PC-3 (cell line): ENCODE measurements at regions not wholly inside any gene's neighbourhood (a gene's known extent, or its start where the extent isn't known, plus 50 kb on each side); places are given as distances from the start of the nearest gene placed in this dataset.
A peak's percentile ranks its signal among the peaks of the same experiment; 100 is the strongest.

Source experiments
- ATAC-seq: fragments of 200-7000 bp; cut with Tn5 transposase; 2 replicates; pipeline ENCODE4 v1.9.1; 2020; ENCODE audit warnings: mild to moderate bottlenecking, moderate library complexity
- BruUV-seq: library from RNA; stranded (reverse); fragments of 400-500 nt; replicated peaks from 2 replicates; lab custom pipeline; 2021; lab: Mats Ljungman, UMichigan
- CTCF ChIA-PET: fragments of 300-600 bp; sonication (Branson Sonifier 250); formaldehyde crosslinking; loops from one replicate; lab custom pipeline; 2022; ENCODE audit warnings: antibody characterized with exemption; lab: Charles Lee
- POLR2A ChIA-PET: fragments of 300-600 bp; sonication (Branson Sonifier 250); formaldehyde crosslinking; loops from one replicate; lab custom pipeline; 2022; ENCODE audit warnings: antibody characterized with exemption; ENCODE audit not compliant: unreplicated experiment; lab: Charles Lee
- DNase-seq: peaks from one replicate; pipeline ENCODE4 v3.0.0-alpha.2; 2015
- H2AFZ ChIP-seq: fragments of 300-600 bp; sonication (generic); 2 replicates; pipeline ENCODE4 v1.6.0; 2016; ENCODE audit warnings: antibody characterized with exemption, low read length
- H3F3A ChIP-seq: fragments of 300-600 bp; sonication (generic); one replicate; pipeline ENCODE4 v1.6.0; 2017; ENCODE audit warnings: antibody characterized with exemption, low read length, control low read depth, mild to moderate bottlenecking; ENCODE audit not compliant: unreplicated experiment
- H3K27ac ChIP-seq: fragments of 300-600 bp; sonication (generic); 2 replicates; pipeline ENCODE4 v1.5.1; 2016; ENCODE audit warnings: mild to moderate bottlenecking, low read length
- H3K27me3 ChIP-seq: fragments of 300-600 bp; sonication (generic); 2 replicates; pipeline ENCODE4 v1.6.1; 2016; ENCODE audit warnings: low read length, mixed read lengths
- H3K36me3 ChIP-seq: fragments of 300-600 bp; sonication (generic); 2 replicates; pipeline ENCODE4 v1.6.1; 2016; ENCODE audit warnings: low read depth, mixed run types, low read length, mixed read lengths
- H3K4me1 ChIP-seq: fragments of 300-600 bp; sonication (generic); 2 replicates; pipeline ENCODE4 v1.5.1; 2016; ENCODE audit warnings: low read length; ENCODE audit not compliant: insufficient read depth
- H3K4me2 ChIP-seq: fragments of 300-600 bp; sonication (generic); 2 replicates; pipeline ENCODE4 v1.6.0; 2016; ENCODE audit warnings: low read length
- H3K4me3 ChIP-seq: fragments of 300-600 bp; sonication (generic); 2 replicates; pipeline ENCODE4 v1.5.1; 2016; ENCODE audit warnings: mild to moderate bottlenecking, low read length, mixed read lengths
- H3K79me2 ChIP-seq: fragments of 300-600 bp; sonication (generic); 2 replicates; pipeline ENCODE4 v1.6.1; 2017; ENCODE audit warnings: low read length, mixed read lengths
- H3K9ac ChIP-seq: fragments of 300-600 bp; sonication (generic); 2 replicates; pipeline ENCODE4 v1.6.0; 2016; ENCODE audit warnings: mild to moderate bottlenecking, low read length
- H3K9me2 ChIP-seq: fragments of 300-600 bp; sonication (generic); replicated peaks from 2 replicates; pipeline ENCODE4 v1.6.1; 2016; ENCODE audit warnings: mixed run types, low read length, mixed read lengths
- H3K9me3 ChIP-seq: fragments of 300-600 bp; sonication (generic); 2 replicates; pipeline ENCODE4 v1.6.1; 2016; ENCODE audit warnings: low read length, mixed read lengths
- H4K20me1 ChIP-seq: fragments of 300-600 bp; sonication (generic); 2 replicates; pipeline ENCODE4 v1.6.1; 2016; ENCODE audit warnings: low read length, mixed read lengths
- CTCF ChIP-seq: fragments of 300-600 bp; sonication (generic); conservative IDR thresholded peaks from 2 replicates; pipeline ENCODE4 v1.5.1; 2017; ENCODE audit warnings: antibody characterized with exemption, low read depth, mild to moderate bottlenecking, low read length
- EZH2 ChIP-seq: fragments of 300-600 bp; sonication (generic); IDR thresholded peaks from one replicate; pipeline ENCODE4 v1.6.1; 2017; ENCODE audit warnings: antibody characterized with exemption, mild to moderate bottlenecking, low read length; ENCODE audit not compliant: unreplicated experiment
- EZH2phosphoT487 ChIP-seq: fragments of 300-600 bp; sonication (generic); IDR thresholded peaks from 2 replicates; pipeline ENCODE4 v1.6.1; 2018; ENCODE audit warnings: mild to moderate bottlenecking, antibody characterized with exemption, low read length, borderline replicate concordance
- intact Hi-C: fragments of 100-400 bp; cut with micrococcal nuclease; formaldehyde crosslinking; loops from 2 replicates; pipeline ENCODE4 v1.9.0; 2023

- H3K36me3 ChIP-seq, result no peaks in the 10 kb centered on the region
- H3K27me3 ChIP-seq, result no peaks in the 10 kb centered on the region
- no peaks in the 10 kb centered on the region for H3K79me2 ChIP-seq
- intact Hi-C loops, result no loop called here
- no peaks in the 10 kb centered on the region for H3K9me2 ChIP-seq
- no peak overlapping the region for H3K9ac ChIP-seq
- POLR2A ChIA-PET, result no interaction called here
- no peaks in the 10 kb centered on the region for H3F3A ChIP-seq
- H3K9me3 ChIP-seq, result peaks cover 10% of the 10 kb centered on the region; the same call in 1 of the 2 replicates
- H3K4me1 ChIP-seq, result peaks cover 10% of the 10 kb centered on the region
- no peak overlapping the region for H3K4me2 ChIP-seq
- ATAC-seq, result peak; percentile 46; the same call in 1 of the 2 replicates
- CTCF ChIA-PET, result no interaction called here
- no TSS peak for BruUV-seq
- TF ChIP-seq EZH2phosphoT487 (no peak), EZH2 (no peak), CTCF (no peak)
- peak; percentile 32 for DNase-seq
- H3K4me3 ChIP-seq, result no peak overlapping the region
- no peak overlapping the region for H2AFZ ChIP-seq
- H3K27ac ChIP-seq, result no peak overlapping the region
- no peaks in the 10 kb centered on the region for H4K20me1 ChIP-seq
Measured at GRCh38 chr11:111063726-111064517, 181.6 kb upstream of the POU2AF2 start.

GRCh38 chr11:111062420-111062819 lies 183.1 kb upstream of the POU2AF2 start:
- POLR2A ChIA-PET, result no interaction called here
- CTCF ChIA-PET, result no interaction called here
- no peak for TF ChIP-seq EZH2phosphoT487
- no peak for TF ChIP-seq EZH2
- TF ChIP-seq CTCF, result no peak
- H3K9me3 ChIP-seq, result no peaks in the 10 kb centered on the region
- no peak overlapping the region for H3K4me3 ChIP-seq
- intact Hi-C loops, result no loop called here
- no peaks in the 10 kb centered on the region for H3K79me2 ChIP-seq
- H4K20me1 ChIP-seq, result no peaks in the 10 kb centered on the region
- ATAC-seq (no peak), DNase-seq (no peak)
- peaks cover 10% of the 10 kb centered on the region for H3K4me1 ChIP-seq
- H3K9me2 ChIP-seq, result no peaks in the 10 kb centered on the region
- H3F3A ChIP-seq, result no peaks in the 10 kb centered on the region
- no TSS peak for BruUV-seq
- no peaks in the 10 kb centered on the region for H3K36me3 ChIP-seq
- no peak overlapping the region for H3K9ac ChIP-seq
- H3K27me3 ChIP-seq, result no peaks in the 10 kb centered on the region
- no peak overlapping the region for H3K27ac ChIP-seq
- H2AFZ ChIP-seq, result no peak overlapping the region
- no peak overlapping the region for H3K4me2 ChIP-seq

GRCh38 chr11:111059726-111060125 lies 185.8 kb upstream of the POU2AF2 start:
- H3K4me1 ChIP-seq, result peaks cover 10% of the 10 kb centered on the region
- peak; percentile 83 for DNase-seq
- H3K27ac ChIP-seq, result no peak overlapping the region
- H3K9me3 ChIP-seq, result no peaks in the 10 kb centered on the region
- H4K20me1 ChIP-seq, result no peaks in the 10 kb centered on the region
- POLR2A ChIA-PET, result no interaction called here
- CTCF ChIA-PET, result no interaction called here
- TF ChIP-seq EZH2phosphoT487 (no peak), EZH2 (no peak), CTCF (no peak)
- H3K79me2 ChIP-seq, result no peaks in the 10 kb centered on the region
- H3K9me2 ChIP-seq, result no peaks in the 10 kb centered on the region
- H3K9ac ChIP-seq, result no peak overlapping the region
- ATAC-seq, result peak; percentile 57
- no peak overlapping the region for H3K4me2 ChIP-seq
- H3K4me3 ChIP-seq, result no peak overlapping the region
- intact Hi-C loops, result no loop called here
- H3K27me3 ChIP-seq, result no peaks in the 10 kb centered on the region
- no peak overlapping the region for H2AFZ ChIP-seq
- no TSS peak for BruUV-seq
- H3K36me3 ChIP-seq, result no peaks in the 10 kb centered on the region
- no peaks in the 10 kb centered on the region for H3F3A ChIP-seq
